ENCODE measurements at regions not wholly inside any gene's neighbourhood (a gene's known extent, or its start where the extent isn't known, plus 50 kb on each side); places are given as distances from the start of the nearest gene placed in this dataset.

GRCh38 chrX:45803383-45803921 is 602.8 kb upstream of the DIPK2B start:
- Mint-ChIP-seq H3K36me3 (ENCODE audit: insufficient read depth in 1 of 3, low read depth in 3 of 3) (peaks cover 10 to 44% (median 29%) of the 10 kb centered on the region in 3 experiments), H3K27ac (peak overlapping the region in 1 of 3 experiments; percentile 88; a peak in 2 of 7 replicates), H3K4me1 (peaks cover 51 to 64% of the 10 kb centered on the region in 2 experiments), H3K4me3 (no peak overlapping the region), H3K9me3 (peaks cover 35 to 60% of the 10 kb centered on the region in 2 experiments), H3K27me3 (ENCODE audit: low read depth) (no peaks in the 10 kb centered on the region; the same call in 1 of the 2 replicates)
- H3K27ac ChIP-seq (ENCODE audit: insufficient read length, low read depth, low read length), result no peak overlapping the region
- peaks cover 41% of the 10 kb centered on the region; the same call in 1 of the 2 replicates for H3K79me2 ChIP-seq (ENCODE audit: insufficient read depth, low read length)
- H3K4ac ChIP-seq (ENCODE audit: low read depth, low read length), result no peak overlapping the region
- DNase-seq, result no peak
- no peak overlapping the region for H3K18ac ChIP-seq (ENCODE audit: insufficient read length, low read depth, low read length)
- no peak overlapping the region for H3K56ac ChIP-seq (ENCODE audit: insufficient read length, low read depth, low read length)
- no peak overlapping the region for H3T11ph ChIP-seq (ENCODE audit: low read length)
- H2BK120ac ChIP-seq (ENCODE audit: low read depth, low read length, poor library complexity, severe bottlenecking), result no peak overlapping the region
- no peak overlapping the region for H3K23ac ChIP-seq (ENCODE audit: insufficient read length, low read depth, low read length)
- H2BK15ac ChIP-seq (ENCODE audit: low read depth, low read length), result no peak overlapping the region
- H3K4me2 ChIP-seq (ENCODE audit: insufficient read depth, insufficient read length, low read length), result no peak overlapping the region
- no CpG with 5 or more reads among the region's 4 CpGs for WGBS (ENCODE audit: extremely low coverage, insufficient read length, low lambda C conversion rate)
- H3K79me1 ChIP-seq (ENCODE audit: insufficient read depth, low read depth, low read length, poor library complexity, severe bottlenecking), result peaks cover 4% of the 10 kb centered on the region
- H2AFZ ChIP-seq (ENCODE audit: low read length), result no peak overlapping the region
- no peaks in the 10 kb centered on the region for H3K23me2 ChIP-seq (ENCODE audit: insufficient read length, low read depth, low read length, poor library complexity, severe bottlenecking)
- peaks cover 17% of the 10 kb centered on the region for H3K4me1 ChIP-seq (ENCODE audit: insufficient read depth, low read length)
- H4K5ac ChIP-seq (ENCODE audit: insufficient read length, low read depth, low read length), result no peak overlapping the region
- no peak overlapping the region for H3K14ac ChIP-seq (ENCODE audit: insufficient read depth, low read length)
- H2BK12ac ChIP-seq (ENCODE audit: insufficient read length, low read depth, low read length), result no peak overlapping the region
- no peak overlapping the region for H4K91ac ChIP-seq (ENCODE audit: insufficient read length, low read depth, low read length)
- no peak overlapping the region for H2BK20ac ChIP-seq (ENCODE audit: low read depth, low read length, poor library complexity, severe bottlenecking)
- H3K9ac ChIP-seq (ENCODE audit: extremely low read depth, insufficient read length, low read length), result no peak overlapping the region
- H2BK5ac ChIP-seq (ENCODE audit: insufficient read length, low read length), result no peak overlapping the region
- H2AK5ac ChIP-seq (ENCODE audit: insufficient read length, low read length), result no peak overlapping the region
- no peaks in the 10 kb centered on the region for H3K9me3 ChIP-seq (ENCODE audit: control insufficient read depth, low read depth, low read length)
- no peaks in the 10 kb centered on the region for H3K27me3 ChIP-seq (ENCODE audit: insufficient read depth, low read length)
- no peak overlapping the region for H4K8ac ChIP-seq (replicated peaks; ENCODE audit: insufficient read length, low read depth, low read length)
- H4K20me1 ChIP-seq (ENCODE audit: control insufficient read depth, insufficient read depth, insufficient read length), result no peaks in the 10 kb centered on the region
- no peak for TF ChIP-seq CTCF (conservative IDR thresholded peaks at IDR 0.05)
